HepG2 (cell line): ENCODE measurements at regions not wholly inside any gene's neighbourhood (a gene's known extent, or its start where the extent isn't known, plus 50 kb on each side); places are given as distances from the start of the nearest gene placed in this dataset.

Experiments
- ETV6 ChIP-seq: sonication (generic); formaldehyde crosslinking; conservative IDR thresholded peaks from 2 replicates; pipeline ENCODE4 v1.4.0; 2020; ENCODE audit warnings: missing genetic modification reagents
- FOXM1 ChIP-seq: sonication (generic); formaldehyde crosslinking; IDR thresholded peaks from 2 replicates; pipeline ENCODE4 v1.5.0; 2020; ENCODE audit warnings: missing genetic modification reagents
- GFI1 ChIP-seq: sonication (generic); formaldehyde crosslinking; IDR thresholded peaks from 2 replicates; pipeline ENCODE4 v1.5.0; 2020; ENCODE audit warnings: missing genetic modification reagents, mild to moderate bottlenecking, borderline replicate concordance
- SP1 ChIP-seq, 2 experiments: fragments of 450-650 bp in 1 of 2; sonication (generic) in 1 of 2; formaldehyde crosslinking in 1 of 2; IDR thresholded peaks; 2 replicates each; pipeline versions ENCODE4 v1.4.0 to v1.6.1; 2016 to 2020; ENCODE audit warnings: missing genetic modification reagents in 1 of 2
- TAF1 ChIP-seq: sonication (generic); formaldehyde crosslinking; IDR thresholded peaks from 2 replicates; pipeline ENCODE4 v1.4.0; 2020; ENCODE audit warnings: missing genetic modification reagents
- TP53 ChIP-seq: sonication (generic); formaldehyde crosslinking; conservative IDR thresholded peaks from 2 replicates; pipeline ENCODE4 v1.4.0; 2020; ENCODE audit warnings: missing genetic modification reagents
- ZBTB40 ChIP-seq, 2 experiments: fragments of 450-650 bp in 1 of 2; sonication (generic) in 1 of 2; formaldehyde crosslinking in 1 of 2; IDR thresholded peaks; 2 replicates each; pipeline versions ENCODE4 v1.6.1 to v1.8.0; 2016 to 2022; ENCODE audit warnings: antibody characterized with exemption in 1 of 2, mild to moderate bottlenecking in 1 of 2, missing genetic modification reagents in 1 of 2
- ZFP41 ChIP-seq: sonication (generic); formaldehyde crosslinking; IDR thresholded peaks from 2 replicates; pipeline ENCODE4 v1.4.0; 2020; ENCODE audit warnings: mild to moderate bottlenecking, missing genetic modification reagents, borderline replicate concordance
- ZNF260 ChIP-seq: sonication (generic); formaldehyde crosslinking; IDR thresholded peaks from 2 replicates; pipeline ENCODE4 v1.4.0; 2020; ENCODE audit warnings: missing genetic modification reagents, low read depth, mild to moderate bottlenecking, borderline replicate concordance
- ZNF546 ChIP-seq: sonication (generic); formaldehyde crosslinking; conservative IDR thresholded peaks from 2 replicates; pipeline ENCODE4 v1.8.1; 2023; ENCODE audit warnings: mild to moderate bottlenecking, missing genetic modification reagents

GRCh38 chr10:111578076-111578475, 501.2 kb downstream of the ADRA2A start:
- TF ChIP-seq TP53 (CRISPR knock-in tag) (no peak), ETV6 (CRISPR knock-in tag) (no peak), TAF1 (CRISPR knock-in tag) (no peak), SP1 (IDR thresholded peaks at IDR 0.05) (no peak), SP1 (CRISPR knock-in tag; IDR thresholded peaks at IDR 0.05) (no peak), ZBTB40 (IDR thresholded peaks at IDR 0.05) (no peak), ZBTB40 (CRISPR knock-in tag; IDR thresholded peaks at IDR 0.05) (no peak), ZFP41 (CRISPR knock-in tag) (no peak), ZNF260 (CRISPR knock-in tag) (no peak), GFI1 (CRISPR knock-in tag) (no peak), ZNF546 (no peak), FOXM1 (CRISPR knock-in tag) (no peak)
